CD4-positive, alpha-beta memory T cell (primary cell): ENCODE measurements at regions not wholly inside any gene's neighbourhood (a gene's known extent, or its start where the extent isn't known, plus 50 kb on each side); places are given as distances from the start of the nearest gene placed in this dataset.

Source experiments
- CTCF ChIA-PET: fragments of 350-600 bp; sonication (Branson Sonifier 250); formaldehyde crosslinking; loops from one replicate; lab custom pipeline; 2021; ENCODE audit warnings: inconsistent platforms; ENCODE audit not compliant: partially characterized antibody; lab: Charles Lee
- POLR2A ChIA-PET: fragments of 350-600 bp; sonication (Branson Sonifier 250); formaldehyde crosslinking; loops from one replicate; lab custom pipeline; 2021; ENCODE audit not compliant: partially characterized antibody; lab: Charles Lee
- DNase-seq, 5 donors: peaks; one replicate each; pipeline versions ENCODE4 v3.0.0 to v3.0.0-alpha.2; 2020 to 2022; ENCODE audit warnings: mixed read lengths in 1 of 5
- H3K27ac ChIP-seq: one replicate; pipeline ENCODE4 v1.7.0; 2013; ENCODE audit warnings: low read depth, low read length
- H3K27me3 ChIP-seq: 2 replicates; pipeline ENCODE4 v1.7.0; 2013; ENCODE audit warnings: mild to moderate bottlenecking, low read length, moderate library complexity; ENCODE audit not compliant: insufficient read depth
- H3K36me3 ChIP-seq: 2 replicates; pipeline ENCODE4 v1.7.0; 2013; ENCODE audit warnings: mild to moderate bottlenecking, low read length, moderate library complexity; ENCODE audit not compliant: insufficient read depth
- H3K4me1 ChIP-seq: 2 replicates; pipeline ENCODE4 v1.7.0; 2013; ENCODE audit warnings: mild to moderate bottlenecking, low read length, moderate library complexity; ENCODE audit not compliant: insufficient read depth
- H3K4me3 ChIP-seq, 2 donors: one replicate each; pipeline ENCODE4 v1.7.0; 2013; ENCODE audit warnings: low read length in 2 of 2, mild to moderate bottlenecking in 1 of 2
- H3K9me3 ChIP-seq, 2 donors: one replicate each; pipeline ENCODE4 v1.7.0; 2013; ENCODE audit warnings: low read length in 2 of 2, control low read depth in 1 of 2; ENCODE audit not compliant: control insufficient read depth in 1 of 2
- H3K27ac Mint-ChIP-seq, 7 donors: one replicate each; pipeline ENCODE4 v1.8.0; 2020 to 2021; ENCODE audit warnings: mixed read lengths in 7 of 7, mild to moderate bottlenecking in 6 of 7, inconsistent platforms in 3 of 7, moderate library complexity in 3 of 7
- H3K27me3 Mint-ChIP-seq, 2 donors: one replicate each; pipeline ENCODE4 v1.8.0; 2020 to 2021; ENCODE audit warnings: mixed read lengths in 2 of 2
- H3K36me3 Mint-ChIP-seq, 2 donors: one replicate each; pipeline ENCODE4 v1.8.0; 2020 to 2021; ENCODE audit warnings: mixed read lengths in 2 of 2, inconsistent platforms in 1 of 2, mild to moderate bottlenecking in 1 of 2
- H3K4me1 Mint-ChIP-seq, 4 donors: one replicate each; pipeline ENCODE4 v1.8.0; 2020 to 2021; ENCODE audit warnings: mixed read lengths in 4 of 4, mild to moderate bottlenecking in 1 of 4
- H3K4me3 Mint-ChIP-seq, 8 donors: one replicate each; pipeline ENCODE4 v1.8.0; 2020 to 2021; ENCODE audit warnings: mixed read lengths in 8 of 8, mild to moderate bottlenecking in 7 of 8, moderate library complexity in 6 of 8, inconsistent platforms in 3 of 8
- H3K9me3 Mint-ChIP-seq, 8 donors: one replicate each; pipeline ENCODE4 v1.8.0; 2020 to 2021; ENCODE audit warnings: mixed read lengths in 8 of 8, mild to moderate bottlenecking in 5 of 8, inconsistent platforms in 3 of 8, moderate library complexity in 1 of 8
- intact Hi-C: fragments of 100-400 bp; cut with micrococcal nuclease; formaldehyde crosslinking; loops from one replicate; pipeline ENCODE4 v1.15.1; 2023

GRCh38 chr17:13378361-13378760 is 223.4 kb downstream of the HS3ST3A1 start:
- Mint-ChIP-seq H3K36me3 (no peaks in the 10 kb centered on the region), H3K27me3 (no peaks in the 10 kb centered on the region), H3K4me1 (peaks cover 0 to 5% (median 3%) of the 10 kb centered on the region in 4 donors), H3K4me3 (no peak overlapping the region), H3K27ac (no peak overlapping the region), H3K9me3 (peaks cover 0 to 2% (median 0%) of the 10 kb centered on the region in 8 donors)
- Histone ChIP-seq H3K27ac (no peak overlapping the region), H3K27me3 (no peaks in the 10 kb centered on the region), H3K36me3 (no peaks in the 10 kb centered on the region), H3K4me3 (no peak overlapping the region), H3K4me1 (no peaks in the 10 kb centered on the region), H3K9me3 (no peaks in the 10 kb centered on the region)
- intact Hi-C loops = no loop called here
- CTCF ChIA-PET = no interaction called here
- no peak for DNase-seq
- POLR2A ChIA-PET = no interaction called here

- Mint-ChIP-seq H3K36me3 (no peaks in the 10 kb centered on the region), H3K27me3 (no peaks in the 10 kb centered on the region), H3K4me1 (no peaks in the 10 kb centered on the region), H3K4me3 (no peak overlapping the region), H3K27ac (no peak overlapping the region), H3K9me3 (peaks cover 0 to 2% (median 0%) of the 10 kb centered on the region in 8 donors)
- H3K4me3 ChIP-seq = no peak overlapping the region
- H3K27me3 ChIP-seq = no peaks in the 10 kb centered on the region
- no peaks in the 10 kb centered on the region for H3K9me3 ChIP-seq
- CTCF ChIA-PET = no interaction called here
- POLR2A ChIA-PET = no interaction called here
- H3K36me3 ChIP-seq = no peaks in the 10 kb centered on the region
- DNase-seq = no peak
- no peaks in the 10 kb centered on the region for H3K4me1 ChIP-seq
- no peak overlapping the region for H3K27ac ChIP-seq
- intact Hi-C loops = no loop called here
Observed at GRCh38 chr17:13374203-13375143, 227.3 kb downstream of the HS3ST3A1 start.

- DNase-seq = no peak
- peaks cover 0 to 2% of the 10 kb centered on the region in 2 donors for H3K27me3 Mint-ChIP-seq
- intact Hi-C loops = no loop called here
- H3K27me3 ChIP-seq = no peaks in the 10 kb centered on the region
- no peaks in the 10 kb centered on the region for H3K36me3 Mint-ChIP-seq
- H3K4me3 ChIP-seq = no peak overlapping the region
- H3K36me3 ChIP-seq = no peaks in the 10 kb centered on the region
- H3K4me3 Mint-ChIP-seq = no peak overlapping the region
- ChIA-PET CTCF (no interaction called here), POLR2A (no interaction called here)
- H3K27ac ChIP-seq = no peak overlapping the region
- H3K4me1 ChIP-seq = no peaks in the 10 kb centered on the region
- no peaks in the 10 kb centered on the region for H3K4me1 Mint-ChIP-seq
- no peak overlapping the region for H3K27ac Mint-ChIP-seq
- H3K9me3 ChIP-seq = no peaks in the 10 kb centered on the region
- no peaks in the 10 kb centered on the region for H3K9me3 Mint-ChIP-seq
Observed at GRCh38 chr17:13372432-13372831, 229.3 kb downstream of the HS3ST3A1 start.

GRCh38 chr17:13367154-13367553 is 234.6 kb downstream of the HS3ST3A1 start:
- Mint-ChIP-seq H3K9me3 (no peaks in the 10 kb centered on the region), H3K4me1 (no peaks in the 10 kb centered on the region), H3K36me3 (no peaks in the 10 kb centered on the region), H3K27ac (no peak overlapping the region), H3K27me3 (peaks cover 0 to 2% of the 10 kb centered on the region in 2 donors), H3K4me3 (no peak overlapping the region)
- no peak overlapping the region for H3K27ac ChIP-seq
- no peak overlapping the region for H3K4me3 ChIP-seq
- H3K4me1 ChIP-seq = no peaks in the 10 kb centered on the region
- DNase-seq = no peak
- POLR2A ChIA-PET = no interaction called here
- no peaks in the 10 kb centered on the region for H3K36me3 ChIP-seq
- no peaks in the 10 kb centered on the region for H3K9me3 ChIP-seq
- no peaks in the 10 kb centered on the region for H3K27me3 ChIP-seq
- CTCF ChIA-PET = no interaction called here
- intact Hi-C loops = no loop called here

- no peaks in the 10 kb centered on the region for H3K4me1 Mint-ChIP-seq
- no peak overlapping the region for H3K27ac Mint-ChIP-seq
- intact Hi-C loops = no loop called here
- ChIA-PET POLR2A (no interaction called here), CTCF (no interaction called here)
- Histone ChIP-seq H3K4me3 (no peak overlapping the region), H3K4me1 (no peaks in the 10 kb centered on the region), H3K27ac (no peak overlapping the region), H3K36me3 (no peaks in the 10 kb centered on the region), H3K9me3 (no peaks in the 10 kb centered on the region), H3K27me3 (no peaks in the 10 kb centered on the region)
- H3K27me3 Mint-ChIP-seq = peaks cover 0 to 4% of the 10 kb centered on the region in 2 donors
- DNase-seq = no peak
- H3K36me3 Mint-ChIP-seq = no peaks in the 10 kb centered on the region
- H3K4me3 Mint-ChIP-seq = no peak overlapping the region
- H3K9me3 Mint-ChIP-seq = peaks cover 0 to 2% (median 0%) of the 10 kb centered on the region in 8 donors
Observed at GRCh38 chr17:13365331-13365730, 236.4 kb downstream of the HS3ST3A1 start.

- intact Hi-C loops = no loop called here
- H3K9me3 ChIP-seq = no peaks in the 10 kb centered on the region
- Mint-ChIP-seq H3K27ac (no peak overlapping the region), H3K36me3 (no peaks in the 10 kb centered on the region), H3K4me1 (no peaks in the 10 kb centered on the region), H3K27me3 (peaks cover 0 to 2% of the 10 kb centered on the region in 2 donors), H3K9me3 (peaks cover 0 to 2% (median 0%) of the 10 kb centered on the region in 8 donors), H3K4me3 (no peak overlapping the region)
- CTCF ChIA-PET = interaction anchor here (1.3 kb wide), 1 partner anchor 27 kb away, joined by 4 read pairs; no protein-coding TSS in a partner anchor
- H3K4me1 ChIP-seq = no peaks in the 10 kb centered on the region
- no peak overlapping the region for H3K27ac ChIP-seq
- no peak for DNase-seq
- POLR2A ChIA-PET = no interaction called here
- no peaks in the 10 kb centered on the region for H3K27me3 ChIP-seq
- H3K4me3 ChIP-seq = no peak overlapping the region
- no peaks in the 10 kb centered on the region for H3K36me3 ChIP-seq
Observed at GRCh38 chr17:13363771-13364170, 238.0 kb downstream of the HS3ST3A1 start.

- H3K9me3 Mint-ChIP-seq = peaks cover 0 to 2% (median 0%) of the 10 kb centered on the region in 8 donors
- H3K27ac Mint-ChIP-seq = no peak overlapping the region
- no peaks in the 10 kb centered on the region for H3K27me3 ChIP-seq
- intact Hi-C loops = no loop called here
- no peak overlapping the region for H3K4me3 ChIP-seq
- no peaks in the 10 kb centered on the region for H3K4me1 ChIP-seq
- no peak overlapping the region for H3K27ac ChIP-seq
- DNase-seq = no peak
- CTCF ChIA-PET = no interaction called here
- H3K36me3 Mint-ChIP-seq = no peaks in the 10 kb centered on the region
- no peaks in the 10 kb centered on the region for H3K36me3 ChIP-seq
- no peaks in the 10 kb centered on the region for H3K9me3 ChIP-seq
- no peaks in the 10 kb centered on the region for H3K4me1 Mint-ChIP-seq
- peaks cover 0 to 2% of the 10 kb centered on the region in 2 donors for H3K27me3 Mint-ChIP-seq
- POLR2A ChIA-PET = no interaction called here
- no peak overlapping the region for H3K4me3 Mint-ChIP-seq
Observed at GRCh38 chr17:13362341-13363122, 239.2 kb downstream of the HS3ST3A1 start.
